Liver (tissue), 3 donors: ENCODE measurements at regions not wholly inside any gene's neighbourhood (a gene's known extent, or its start where the extent isn't known, plus 50 kb on each side); places are given as distances from the start of the nearest gene placed in this dataset.

Source experiments
- ATF3 ChIP-seq: IDR thresholded peaks from 2 replicates; pipeline ENCODE4 v1.6.1; 2016; ENCODE audit warnings: antibody characterized with exemption
- CTCF ChIP-seq: fragments of 150-350 bp; IDR thresholded peaks from 2 replicates; pipeline ENCODE4 v1.5.1; 2017; ENCODE audit warnings: improper control_type of control experiment, low read depth, low read length; ENCODE audit not compliant: missing input control
- FOXA1 ChIP-seq: IDR thresholded peaks from 2 replicates; pipeline ENCODE4 v1.6.1; 2016; ENCODE audit warnings: antibody characterized with exemption
- GABPA ChIP-seq, 2 donors: IDR thresholded peaks in 1 of 2; conservative IDR thresholded peaks in 1 of 2; 2 replicates each; pipeline ENCODE4 v1.6.1; 2016; ENCODE audit warnings: antibody characterized with exemption in 2 of 2, mild to moderate bottlenecking in 1 of 2, moderate library complexity in 1 of 2
- HNF4A ChIP-seq, 2 donors: conservative IDR thresholded peaks; 2 replicates each; pipeline ENCODE4 v1.6.1; 2016; ENCODE audit warnings: antibody characterized with exemption in 2 of 2, mild to moderate bottlenecking in 2 of 2
- JUND ChIP-seq, 2 donors: IDR thresholded peaks; 2 replicates each; pipeline ENCODE4 v1.6.1; 2016; ENCODE audit warnings: antibody characterized with exemption in 2 of 2
- MAX ChIP-seq: IDR thresholded peaks from 2 replicates; pipeline ENCODE4 v1.6.1; 2016; ENCODE audit warnings: antibody characterized with exemption
- RAD21 ChIP-seq, 2 donors: IDR thresholded peaks; 2 replicates each; pipeline ENCODE4 v1.6.1; 2016; ENCODE audit warnings: antibody characterized with exemption in 2 of 2, mild to moderate bottlenecking in 2 of 2
- REST ChIP-seq: IDR thresholded peaks from 2 replicates; pipeline ENCODE4 v1.6.1; 2016; ENCODE audit warnings: antibody characterized with exemption, mild to moderate bottlenecking
- RXRA ChIP-seq, 2 donors: IDR thresholded peaks; 2 replicates each; pipeline ENCODE4 v1.6.1; 2017 to 2018; ENCODE audit warnings: antibody characterized with exemption in 2 of 2, mild to moderate bottlenecking in 1 of 2
- SP1 ChIP-seq: IDR thresholded peaks from 2 replicates; pipeline ENCODE4 v1.6.1; 2018; ENCODE audit warnings: antibody characterized with exemption, mild to moderate bottlenecking
- TAF1 ChIP-seq: conservative IDR thresholded peaks from 2 replicates; pipeline ENCODE4 v1.6.1; 2016; ENCODE audit warnings: antibody characterized with exemption, mild to moderate bottlenecking
- YY1 ChIP-seq: IDR thresholded peaks from 2 replicates; pipeline ENCODE4 v1.6.1; 2016; ENCODE audit warnings: antibody characterized with exemption, mild to moderate bottlenecking
- ZBTB33 ChIP-seq: IDR thresholded peaks from 2 replicates; pipeline ENCODE4 v1.6.1; 2016; ENCODE audit warnings: antibody characterized with exemption
- donor health status: healthy.
- donor health status: healthy.

- TF ChIP-seq CTCF = no peak
- TF ChIP-seq MAX = no peak
- no peak for TF ChIP-seq REST
- TF ChIP-seq GABPA (IDR thresholded peaks at IDR 0.05 in 1 of 2, conservative IDR thresholded peaks at IDR 0.05 in 1 of 2) = no peak
- TF ChIP-seq RXRA (IDR thresholded peaks at IDR 0.05) = no peak
- no peak for TF ChIP-seq HNF4A (conservative IDR thresholded peaks at IDR 0.05)
- TF ChIP-seq SP1 = no peak
- no peak for TF ChIP-seq FOXA1
- TF ChIP-seq TAF1 = no peak
- no peak for TF ChIP-seq ATF3
- no peak for TF ChIP-seq RAD21 (IDR thresholded peaks at IDR 0.05)
- TF ChIP-seq ZBTB33 = no peak
- no peak for TF ChIP-seq YY1
- no peak for TF ChIP-seq JUND (IDR thresholded peaks at IDR 0.05)
Measured at GRCh38 chr1:208521534-208521933, 277.4 kb upstream of the PLXNA2 start.
